ENCODE measurements at regions not wholly inside any gene's neighbourhood (a gene's known extent, or its start where the extent isn't known, plus 50 kb on each side); places are given as distances from the start of the nearest gene placed in this dataset.

DNA sequence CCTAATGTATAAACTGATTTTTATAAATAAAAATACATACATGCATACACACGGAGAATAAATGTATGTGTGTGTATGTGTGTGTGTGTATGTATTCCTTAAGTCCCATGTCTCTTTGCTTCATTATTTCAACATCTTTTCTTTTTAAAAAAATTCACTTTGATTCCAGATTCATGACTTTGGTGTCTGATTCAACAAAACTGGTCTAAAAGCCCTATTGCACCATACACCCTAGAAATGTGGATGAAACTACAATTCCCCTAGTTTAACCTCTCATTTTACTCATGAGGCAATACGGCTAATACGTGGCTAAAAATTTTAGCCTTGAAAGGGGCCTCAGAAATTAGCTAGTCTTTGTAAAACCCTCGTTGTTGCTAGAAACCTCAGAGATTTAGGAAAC, 228.1 kb downstream of the ADAMTS9 start:
- Mint-ChIP-seq H3K9me3 (ENCODE audit: unreplicated experiment) (no peaks in the 10 kb centered on the region), H3K36me3 (ENCODE audit: low read depth, unreplicated experiment) (no peaks in the 10 kb centered on the region), H3K27me3 (ENCODE audit: unreplicated experiment) (no peaks in the 10 kb centered on the region), H3K27ac (ENCODE audit: unreplicated experiment) (no peak overlapping the region), H3K4me1 (ENCODE audit: unreplicated experiment) (peaks cover 3% of the 10 kb centered on the region), H3K4me3 (ENCODE audit: unreplicated experiment) (no peak overlapping the region)
- TF ChIP-seq, protein P1, sequence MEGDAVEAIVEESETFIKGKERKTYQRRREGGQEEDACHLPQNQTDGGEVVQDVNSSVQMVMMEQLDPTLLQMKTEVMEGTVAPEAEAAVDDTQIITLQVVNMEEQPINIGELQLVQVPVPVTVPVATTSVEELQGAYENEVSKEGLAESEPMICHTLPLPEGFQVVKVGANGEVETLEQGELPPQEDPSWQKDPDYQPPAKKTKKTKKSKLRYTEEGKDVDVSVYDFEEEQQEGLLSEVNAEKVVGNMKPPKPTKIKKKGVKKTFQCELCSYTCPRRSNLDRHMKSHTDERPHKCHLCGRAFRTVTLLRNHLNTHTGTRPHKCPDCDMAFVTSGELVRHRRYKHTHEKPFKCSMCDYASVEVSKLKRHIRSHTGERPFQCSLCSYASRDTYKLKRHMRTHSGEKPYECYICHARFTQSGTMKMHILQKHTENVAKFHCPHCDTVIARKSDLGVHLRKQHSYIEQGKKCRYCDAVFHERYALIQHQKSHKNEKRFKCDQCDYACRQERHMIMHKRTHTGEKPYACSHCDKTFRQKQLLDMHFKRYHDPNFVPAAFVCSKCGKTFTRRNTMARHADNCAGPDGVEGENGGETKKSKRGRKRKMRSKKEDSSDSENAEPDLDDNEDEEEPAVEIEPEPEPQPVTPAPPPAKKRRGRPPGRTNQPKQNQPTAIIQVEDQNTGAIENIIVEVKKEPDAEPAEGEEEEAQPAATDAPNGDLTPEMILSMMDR (IDR thresholded peaks at IDR 0.05; ENCODE audit: unreplicated experiment) = no peak
- no peak for DNase-seq (ENCODE audit: low spot score)

GRCh38 chr3:64457811-64458210, 230.0 kb downstream of the ADAMTS9 start:
- Mint-ChIP-seq H3K4me3 (ENCODE audit: unreplicated experiment) (no peak overlapping the region), H3K27me3 (ENCODE audit: unreplicated experiment) (no peaks in the 10 kb centered on the region), H3K36me3 (ENCODE audit: low read depth, unreplicated experiment) (no peaks in the 10 kb centered on the region), H3K4me1 (ENCODE audit: unreplicated experiment) (peaks cover 3% of the 10 kb centered on the region), H3K27ac (ENCODE audit: unreplicated experiment) (no peak overlapping the region), H3K9me3 (ENCODE audit: unreplicated experiment) (no peaks in the 10 kb centered on the region)
- TF ChIP-seq, protein P1 (IDR thresholded peaks at IDR 0.05; ENCODE audit: unreplicated experiment) = no peak
- DNase-seq (ENCODE audit: low spot score) = no peak

GRCh38 chr3:64456674-64457073, 231.1 kb downstream of the ADAMTS9 start:
- H3K36me3 Mint-ChIP-seq (ENCODE audit: low read depth, unreplicated experiment) = no peaks in the 10 kb centered on the region
- no peak overlapping the region for H3K4me3 Mint-ChIP-seq (ENCODE audit: unreplicated experiment)
- H3K27ac Mint-ChIP-seq (ENCODE audit: unreplicated experiment) = no peak overlapping the region
- H3K9me3 Mint-ChIP-seq (ENCODE audit: unreplicated experiment) = no peaks in the 10 kb centered on the region
- peaks cover 1% of the 10 kb centered on the region for H3K27me3 Mint-ChIP-seq (ENCODE audit: unreplicated experiment)
- TF ChIP-seq, protein P1 (IDR thresholded peaks at IDR 0.05; ENCODE audit: unreplicated experiment) = no peak
- no peak for DNase-seq (ENCODE audit: low spot score)
- H3K4me1 Mint-ChIP-seq (ENCODE audit: unreplicated experiment) = no peaks in the 10 kb centered on the region

- H3K9me3 Mint-ChIP-seq (ENCODE audit: unreplicated experiment) = no peaks in the 10 kb centered on the region
- H3K27ac Mint-ChIP-seq (ENCODE audit: unreplicated experiment) = no peak overlapping the region
- H3K27me3 Mint-ChIP-seq (ENCODE audit: unreplicated experiment) = peaks cover 1% of the 10 kb centered on the region
- no peaks in the 10 kb centered on the region for H3K4me1 Mint-ChIP-seq (ENCODE audit: unreplicated experiment)
- no peak for DNase-seq (ENCODE audit: low spot score)
- H3K36me3 Mint-ChIP-seq (ENCODE audit: low read depth, unreplicated experiment) = no peaks in the 10 kb centered on the region
- no peak overlapping the region for H3K4me3 Mint-ChIP-seq (ENCODE audit: unreplicated experiment)
- TF ChIP-seq, protein P1 (IDR thresholded peaks at IDR 0.05; ENCODE audit: unreplicated experiment) = no peak
Observed at GRCh38 chr3:64455351-64455750, 230.1 kb upstream of the PRICKLE2 start.

GRCh38 chr3:64454768-64455167, 229.5 kb upstream of the PRICKLE2 start:
- Mint-ChIP-seq H3K27me3 (ENCODE audit: unreplicated experiment) (peaks cover 1% of the 10 kb centered on the region), H3K4me3 (ENCODE audit: unreplicated experiment) (no peak overlapping the region), H3K27ac (ENCODE audit: unreplicated experiment) (no peak overlapping the region), H3K4me1 (ENCODE audit: unreplicated experiment) (no peaks in the 10 kb centered on the region), H3K36me3 (ENCODE audit: low read depth, unreplicated experiment) (no peaks in the 10 kb centered on the region), H3K9me3 (ENCODE audit: unreplicated experiment) (no peaks in the 10 kb centered on the region)
- TF ChIP-seq, protein P1 (IDR thresholded peaks at IDR 0.05; ENCODE audit: unreplicated experiment) = no peak
- no peak for DNase-seq (ENCODE audit: low spot score)
